ENCODE measurements at regions not wholly inside any gene's neighbourhood (a gene's known extent, or its start where the extent isn't known, plus 50 kb on each side); places are given as distances from the start of the nearest gene placed in this dataset.

DNA sequence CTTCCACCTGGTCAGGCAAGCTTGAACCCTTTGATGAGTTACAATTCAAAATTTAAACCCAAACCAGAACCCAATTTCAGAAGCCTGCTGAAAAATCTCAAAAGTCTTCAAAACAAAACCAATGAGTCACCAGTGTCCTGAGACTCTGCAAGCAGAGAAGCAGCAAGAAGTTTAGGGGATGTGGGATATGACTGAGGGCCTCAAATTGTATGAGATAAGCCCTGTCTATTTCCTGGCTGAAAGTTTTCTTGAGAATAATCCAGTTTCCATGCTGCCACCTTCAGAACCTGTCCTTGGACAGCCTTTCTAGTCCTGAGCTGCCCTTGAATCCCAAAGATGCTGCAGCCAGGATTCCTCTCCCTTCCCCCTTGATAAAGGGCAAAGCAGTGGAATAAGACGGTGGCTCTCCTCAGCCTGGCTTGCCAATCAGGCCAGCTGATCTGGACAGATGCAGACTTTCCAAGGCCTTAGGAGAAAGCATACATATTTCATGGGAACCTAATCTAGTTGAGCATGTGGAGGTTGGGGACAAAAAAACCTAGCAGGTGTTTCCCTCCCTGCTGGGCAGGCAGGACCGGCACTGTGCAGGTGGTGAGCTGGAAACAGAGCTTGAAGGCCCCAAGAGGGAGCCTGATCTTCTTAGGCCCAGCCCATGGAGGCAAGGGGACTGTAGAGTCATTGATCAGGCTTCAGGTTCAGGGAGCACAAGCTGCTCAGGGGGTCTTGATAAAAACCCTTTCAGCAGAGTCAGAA is 278.0 kb upstream of the MGAT5 start:
- 50% methylated on average over 2 of the region's 2 CpGs; no CpG with 5 or more reads in 1 of the 2 donors for WGBS, 2 donors (ENCODE audit: low coverage in 1 of 2)
- no peaks in the 10 kb centered on the region for H3K36me3 ChIP-seq
- H3K27me3 ChIP-seq = no peaks in the 10 kb centered on the region
- in situ Hi-C loops (cut with MboI; ENCODE audit: low pct_ligation_motif_present in 1 of 4, low pct_unique_long_range_greater_than_20kb in 1 of 4, low sequenced_read_pairs in 3 of 4) (no loop called here), intact Hi-C loops (cut with DNase I; ENCODE audit: low total_unique reads) (no loop called here)
- no peak overlapping the region for H3K27ac ChIP-seq
- no peaks in the 10 kb centered on the region for H3K9me3 ChIP-seq
- no peak for DNase-seq
- H3K4me3 ChIP-seq = no peak overlapping the region
- TF ChIP-seq POLR2AphosphoS5 (IDR thresholded peaks at IDR 0.05) (no peak), POLR2A (IDR thresholded peaks at IDR 0.05) (no peak), EP300 (IDR thresholded peaks at IDR 0.05; ENCODE audit: low read depth) (no peak)
- TF ChIP-seq, protein P1, sequence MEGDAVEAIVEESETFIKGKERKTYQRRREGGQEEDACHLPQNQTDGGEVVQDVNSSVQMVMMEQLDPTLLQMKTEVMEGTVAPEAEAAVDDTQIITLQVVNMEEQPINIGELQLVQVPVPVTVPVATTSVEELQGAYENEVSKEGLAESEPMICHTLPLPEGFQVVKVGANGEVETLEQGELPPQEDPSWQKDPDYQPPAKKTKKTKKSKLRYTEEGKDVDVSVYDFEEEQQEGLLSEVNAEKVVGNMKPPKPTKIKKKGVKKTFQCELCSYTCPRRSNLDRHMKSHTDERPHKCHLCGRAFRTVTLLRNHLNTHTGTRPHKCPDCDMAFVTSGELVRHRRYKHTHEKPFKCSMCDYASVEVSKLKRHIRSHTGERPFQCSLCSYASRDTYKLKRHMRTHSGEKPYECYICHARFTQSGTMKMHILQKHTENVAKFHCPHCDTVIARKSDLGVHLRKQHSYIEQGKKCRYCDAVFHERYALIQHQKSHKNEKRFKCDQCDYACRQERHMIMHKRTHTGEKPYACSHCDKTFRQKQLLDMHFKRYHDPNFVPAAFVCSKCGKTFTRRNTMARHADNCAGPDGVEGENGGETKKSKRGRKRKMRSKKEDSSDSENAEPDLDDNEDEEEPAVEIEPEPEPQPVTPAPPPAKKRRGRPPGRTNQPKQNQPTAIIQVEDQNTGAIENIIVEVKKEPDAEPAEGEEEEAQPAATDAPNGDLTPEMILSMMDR (IDR thresholded peaks at IDR 0.05) = no peak
- no peaks in the 10 kb centered on the region for H3K4me1 ChIP-seq

DNA sequence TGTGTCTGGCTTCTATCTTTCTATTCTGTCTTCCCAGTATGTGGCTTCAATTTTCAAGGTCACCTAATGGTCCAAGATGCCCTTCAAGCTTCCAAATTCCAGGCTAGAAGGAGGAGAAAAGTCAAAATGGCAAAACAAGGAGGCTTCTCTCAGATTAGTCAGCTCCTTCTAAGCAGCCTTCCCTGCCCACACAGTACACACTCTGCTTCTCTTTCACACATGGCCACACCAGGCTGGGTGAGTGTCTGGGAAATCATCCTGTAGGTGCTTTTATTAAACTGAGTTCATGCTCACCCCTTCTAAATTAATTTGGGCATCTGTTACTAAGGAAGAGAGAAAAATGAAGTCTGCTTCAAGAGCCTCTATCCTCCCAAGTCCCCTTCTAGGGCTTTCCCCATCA is 277.2 kb upstream of the MGAT5 start:
- Histone ChIP-seq H3K27ac (no peak overlapping the region), H3K9me3 (no peaks in the 10 kb centered on the region), H3K36me3 (no peaks in the 10 kb centered on the region), H3K4me3 (no peak overlapping the region), H3K27me3 (no peaks in the 10 kb centered on the region), H3K4me1 (no peaks in the 10 kb centered on the region)
- TF ChIP-seq POLR2AphosphoS5 (IDR thresholded peaks at IDR 0.05) (no peak), EP300 (IDR thresholded peaks at IDR 0.05; ENCODE audit: low read depth) (no peak), POLR2A (IDR thresholded peaks at IDR 0.05) (no peak)
- TF ChIP-seq, protein P1 (IDR thresholded peaks at IDR 0.05) = no peak
- intact Hi-C loops (cut with DNase I; ENCODE audit: low total_unique reads) (no loop called here), in situ Hi-C loops (cut with MboI; ENCODE audit: low pct_ligation_motif_present in 1 of 4, low pct_unique_long_range_greater_than_20kb in 1 of 4, low sequenced_read_pairs in 3 of 4) (no loop called here)
- no peak for DNase-seq

DNA sequence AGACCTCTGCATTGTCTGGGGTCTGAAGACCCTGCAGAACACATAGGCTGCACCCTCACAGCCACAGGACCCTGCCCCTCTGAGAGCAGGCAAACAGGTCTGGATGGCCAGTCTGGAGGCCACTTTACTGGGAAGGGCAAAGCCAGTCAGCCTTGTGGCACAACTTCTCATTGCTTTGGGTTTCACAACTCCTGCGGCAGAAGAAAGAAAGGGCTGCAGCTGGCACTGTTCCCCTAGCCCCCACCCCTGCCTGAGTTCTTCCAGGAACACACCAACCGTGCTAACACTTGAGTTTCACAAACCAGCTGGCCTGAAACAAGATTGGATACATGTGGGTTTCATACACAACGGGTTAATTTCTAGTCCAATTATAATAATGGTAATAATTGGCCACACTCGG is 276.5 kb upstream of the MGAT5 start:
- Histone ChIP-seq H3K36me3 (no peaks in the 10 kb centered on the region), H3K27ac (no peak overlapping the region), H3K27me3 (no peaks in the 10 kb centered on the region), H3K4me1 (no peaks in the 10 kb centered on the region), H3K4me3 (no peak overlapping the region), H3K9me3 (no peaks in the 10 kb centered on the region)
- intact Hi-C loops (cut with DNase I; ENCODE audit: low total_unique reads) (no loop called here), in situ Hi-C loops (cut with MboI; ENCODE audit: low pct_ligation_motif_present in 1 of 4, low pct_unique_long_range_greater_than_20kb in 1 of 4, low sequenced_read_pairs in 3 of 4) (no loop called here)
- TF ChIP-seq, protein P1 (IDR thresholded peaks at IDR 0.05) = no peak
- no peak for TF ChIP-seq POLR2A (IDR thresholded peaks at IDR 0.05)
- no peak for TF ChIP-seq POLR2AphosphoS5 (IDR thresholded peaks at IDR 0.05)
- no peak for TF ChIP-seq EP300 (IDR thresholded peaks at IDR 0.05; ENCODE audit: low read depth)
- DNase-seq = no peak
- WGBS, 2 donors (ENCODE audit: low coverage in 1 of 2) = 70 to 79% methylated on average over 2 to 4 of the region's 4 CpGs

DNA sequence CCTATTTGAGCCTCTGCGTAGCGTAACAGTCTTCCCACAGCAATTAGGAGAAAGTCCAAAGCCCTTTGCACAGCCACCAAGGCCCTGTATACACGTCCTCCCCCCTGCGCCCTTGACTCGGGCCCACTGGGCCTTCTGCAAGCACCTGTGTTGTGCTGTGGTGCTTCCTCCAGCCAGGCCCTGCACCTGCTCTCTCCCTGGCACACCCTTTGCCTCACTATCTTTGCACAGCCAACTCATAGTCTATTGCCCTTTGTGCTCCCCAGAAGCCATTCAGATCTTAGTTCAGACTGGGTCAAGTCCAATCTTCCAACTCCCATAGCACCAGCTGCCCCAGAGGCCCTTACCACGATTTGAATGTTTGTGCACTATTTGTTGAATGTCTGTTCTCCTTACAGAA is 271.6 kb upstream of the MGAT5 start:
- Histone ChIP-seq H3K27ac (no peak overlapping the region), H3K4me3 (no peak overlapping the region), H3K27me3 (no peaks in the 10 kb centered on the region), H3K9me3 (no peaks in the 10 kb centered on the region), H3K4me1 (no peaks in the 10 kb centered on the region), H3K36me3 (no peaks in the 10 kb centered on the region)
- TF ChIP-seq POLR2A (IDR thresholded peaks at IDR 0.05) = no peak
- TF ChIP-seq, protein P1 (IDR thresholded peaks at IDR 0.05) = no peak
- no peak for TF ChIP-seq POLR2AphosphoS5 (IDR thresholded peaks at IDR 0.05)
- TF ChIP-seq EP300 (IDR thresholded peaks at IDR 0.05; ENCODE audit: low read depth) = no peak
- 20 to 56% methylated on average over 1 to 6 of the region's 6 CpGs for WGBS, 2 donors (ENCODE audit: low coverage in 1 of 2)
- in situ Hi-C loops (cut with MboI; ENCODE audit: low pct_ligation_motif_present in 1 of 4, low pct_unique_long_range_greater_than_20kb in 1 of 4, low sequenced_read_pairs in 3 of 4) = no loop called here
- no peak for DNase-seq
- intact Hi-C loops (cut with DNase I; ENCODE audit: low total_unique reads) = no loop called here
